SK-N-SH (cell line): ENCODE measurements at regions not wholly inside any gene's neighbourhood (a gene's known extent, or its start where the extent isn't known, plus 50 kb on each side); places are given as distances from the start of the nearest gene placed in this dataset.

Source experiments
- EP300 ChIP-seq, 2 experiments: IDR thresholded peaks; 2 replicates each; pipeline versions ENCODE4 v1.4.0 to v1.6.1; 2012; ENCODE audit warnings: borderline replicate concordance in 1 of 2, low read depth in 1 of 2, low read length in 1 of 2
- IRF3 ChIP-seq: fragments of 150-350 bp; IDR thresholded peaks from 2 replicates; pipeline ENCODE4 v1.6.1; 2016; ENCODE audit warnings: mild to moderate bottlenecking, low read depth, low read length
- SMC3 ChIP-seq: IDR thresholded peaks from 2 replicates; pipeline ENCODE4 v1.6.1; 2012; ENCODE audit warnings: low read depth, low read length, improper control_type of control experiment
- TF ChIP-seq, protein P1 (sequence below): fragments of 200-600 bp; sonication (generic); IDR thresholded peaks from 2 replicates; pipeline ENCODE4 v1.6.1; 2017; ENCODE audit warnings: antibody characterized with exemption, mild to moderate bottlenecking, moderate library complexity

DNA sequence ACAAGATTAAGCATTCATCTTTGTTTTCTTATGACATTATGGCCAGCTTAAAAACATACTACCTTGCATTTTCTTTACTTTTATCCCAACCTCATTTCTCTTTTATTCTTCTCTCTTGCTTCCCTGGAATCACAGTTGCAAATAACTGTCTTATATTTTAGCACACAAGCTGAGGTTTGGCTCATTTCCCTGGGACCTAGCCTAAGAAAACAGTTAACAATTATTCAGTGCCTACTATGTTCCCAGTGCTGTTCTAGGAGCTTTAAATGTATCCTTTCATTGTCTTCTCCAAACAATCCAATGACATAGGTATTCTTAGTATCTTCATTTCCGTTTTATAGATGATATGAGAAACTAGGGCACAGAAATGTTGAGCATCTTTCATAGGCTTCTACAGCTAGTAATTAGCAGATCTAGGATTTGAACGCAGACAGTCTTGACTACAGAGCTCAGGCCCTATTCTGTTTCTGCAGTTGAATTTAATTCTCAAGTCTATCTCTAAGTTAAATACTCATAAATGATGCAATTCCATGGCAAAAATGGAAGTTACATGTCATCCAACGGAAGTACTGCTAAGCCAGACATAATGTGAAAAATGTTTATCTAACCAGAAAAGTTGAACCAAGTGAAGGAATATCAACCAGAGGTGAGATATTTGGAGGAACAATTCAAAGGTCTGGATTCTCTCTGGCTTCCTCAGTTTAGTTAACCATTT, 52.3 kb upstream of the MTAP start:
- no peak for TF ChIP-seq IRF3
- TF ChIP-seq, protein P1, sequence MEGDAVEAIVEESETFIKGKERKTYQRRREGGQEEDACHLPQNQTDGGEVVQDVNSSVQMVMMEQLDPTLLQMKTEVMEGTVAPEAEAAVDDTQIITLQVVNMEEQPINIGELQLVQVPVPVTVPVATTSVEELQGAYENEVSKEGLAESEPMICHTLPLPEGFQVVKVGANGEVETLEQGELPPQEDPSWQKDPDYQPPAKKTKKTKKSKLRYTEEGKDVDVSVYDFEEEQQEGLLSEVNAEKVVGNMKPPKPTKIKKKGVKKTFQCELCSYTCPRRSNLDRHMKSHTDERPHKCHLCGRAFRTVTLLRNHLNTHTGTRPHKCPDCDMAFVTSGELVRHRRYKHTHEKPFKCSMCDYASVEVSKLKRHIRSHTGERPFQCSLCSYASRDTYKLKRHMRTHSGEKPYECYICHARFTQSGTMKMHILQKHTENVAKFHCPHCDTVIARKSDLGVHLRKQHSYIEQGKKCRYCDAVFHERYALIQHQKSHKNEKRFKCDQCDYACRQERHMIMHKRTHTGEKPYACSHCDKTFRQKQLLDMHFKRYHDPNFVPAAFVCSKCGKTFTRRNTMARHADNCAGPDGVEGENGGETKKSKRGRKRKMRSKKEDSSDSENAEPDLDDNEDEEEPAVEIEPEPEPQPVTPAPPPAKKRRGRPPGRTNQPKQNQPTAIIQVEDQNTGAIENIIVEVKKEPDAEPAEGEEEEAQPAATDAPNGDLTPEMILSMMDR = no peak
- TF ChIP-seq EP300 (IDR thresholded peaks at IDR 0.05; ENCODE audit: borderline replicate concordance in 1 of 2, low read depth in 1 of 2, low read length in 1 of 2) = no peak
- no peak for TF ChIP-seq SMC3
